ENCODE measurements at regions not wholly inside any gene's neighbourhood (a gene's known extent, or its start where the extent isn't known, plus 50 kb on each side); places are given as distances from the start of the nearest gene placed in this dataset.
"Not testable (repeated sequence)": the region's sequence is repeated elsewhere in the genome, so short reads cannot be mapped to it uniquely, and the experiment has no call there.

- no peak for DNase-seq
Measured at GRCh38 chr4:38442073-38442788, 221.8 kb upstream of the KLF3 start.

DNA sequence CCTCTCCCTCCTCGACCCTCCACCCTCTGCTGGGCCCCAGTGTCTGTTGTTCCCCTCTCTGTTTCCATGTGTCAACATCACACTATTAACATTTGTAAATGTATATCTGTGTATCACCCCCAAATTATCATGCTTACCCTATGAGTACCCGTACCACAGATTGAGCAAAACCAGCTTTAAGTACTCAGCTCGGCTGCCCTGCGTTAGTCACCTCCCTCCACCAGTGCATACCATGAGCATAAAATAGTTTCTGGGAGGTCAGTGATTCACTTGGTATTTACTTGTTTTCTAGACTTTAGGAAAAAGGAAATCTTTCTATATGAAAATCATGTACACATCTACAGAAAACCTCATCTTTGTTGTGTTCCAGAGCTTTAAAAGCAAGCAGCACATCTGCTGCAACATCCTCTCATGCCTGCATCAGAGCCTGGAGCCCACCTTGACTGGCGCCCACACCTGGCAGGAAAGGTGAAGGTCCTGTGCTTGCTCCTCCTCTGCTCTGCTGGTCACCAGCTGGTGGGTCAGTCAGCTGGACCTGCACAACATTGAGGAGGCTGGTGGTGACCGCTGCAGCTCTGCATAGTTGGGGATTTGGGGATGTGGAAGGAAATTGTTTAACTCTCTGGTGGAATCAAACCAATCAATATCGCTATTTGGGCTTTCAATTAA, 214.4 kb upstream of the KLF3 start:
- no peak for DNase-seq

DNA sequence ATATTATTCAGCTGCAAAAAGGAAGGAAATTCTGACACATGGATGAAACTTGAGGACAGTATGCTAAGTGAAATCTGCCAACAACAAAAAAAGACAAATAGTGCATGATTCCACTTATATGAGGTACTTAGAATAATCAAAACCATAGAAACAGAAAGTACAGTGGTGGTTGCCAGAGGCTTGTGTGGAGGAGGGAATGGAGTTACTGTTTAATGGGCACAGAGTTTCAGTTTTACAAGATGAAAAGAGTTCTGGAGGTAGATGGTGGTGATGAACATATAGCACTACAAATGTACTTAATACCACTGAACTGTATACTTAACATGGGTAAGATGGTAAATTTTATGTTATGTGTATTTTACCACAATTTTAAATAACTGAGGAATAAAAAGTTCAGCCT, 212.0 kb upstream of the KLF3 start:
- DNase-seq, result no peak

DNA sequence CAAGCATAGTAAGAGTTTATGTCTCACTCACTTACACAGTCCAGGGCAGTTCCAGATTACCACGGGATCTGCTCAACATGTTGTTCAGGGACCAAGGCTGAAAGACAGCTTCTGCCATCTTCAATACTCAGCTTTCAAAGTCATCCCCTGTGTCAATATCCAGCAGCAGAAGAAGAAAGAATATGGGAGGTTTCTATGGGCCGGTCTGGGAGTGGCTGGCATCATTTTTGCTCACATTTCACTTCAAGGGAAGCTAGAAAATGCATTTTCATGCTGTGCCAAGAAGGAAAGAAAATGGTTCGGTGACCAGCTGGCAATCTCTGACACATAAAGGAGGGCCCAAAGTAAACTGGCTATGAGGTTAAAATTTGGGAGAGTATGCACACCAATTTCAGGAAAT, 211.5 kb upstream of the KLF3 start:
- DNase-seq, result no peak

DNA sequence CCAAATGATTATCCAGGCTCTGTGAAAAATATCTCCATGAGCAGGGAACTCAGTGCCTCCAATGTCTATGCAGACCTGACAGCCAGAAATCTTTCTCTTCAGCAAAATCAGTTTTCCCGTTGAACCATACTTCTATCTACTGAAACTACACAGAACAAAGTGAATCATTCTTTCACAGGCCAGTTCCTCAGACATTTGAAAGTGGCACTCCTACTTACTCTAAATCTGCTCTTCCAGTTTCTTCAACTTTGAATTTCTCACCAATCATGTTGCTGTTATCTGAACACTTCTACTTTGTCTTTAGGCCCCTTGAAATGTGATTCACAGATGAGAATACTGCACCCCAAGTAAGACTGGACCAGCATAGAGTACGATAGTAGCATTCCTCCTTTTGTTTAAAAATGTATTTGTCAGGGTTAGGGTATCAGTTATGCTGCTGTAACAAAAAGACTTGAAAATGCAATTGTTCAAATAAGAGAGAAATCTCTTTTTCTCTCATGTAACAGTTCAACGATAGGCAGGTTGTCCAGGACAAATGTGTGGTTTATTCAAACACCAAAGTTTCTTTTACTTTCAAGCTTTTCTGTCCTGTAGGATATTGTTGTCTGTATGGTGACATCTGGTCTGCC, 210.6 kb upstream of the KLF3 start:
- no peak for DNase-seq

- DNase-seq, result no peak
Measured at GRCh38 chr4:38454284-38454683, 209.7 kb upstream of the KLF3 start.

GRCh38 chr4:38455092-38455862, 208.7 kb upstream of the KLF3 start:
- no peak for DNase-seq

- DNase-seq, result no peak
Measured at GRCh38 chr4:38456096-38456495, 207.9 kb upstream of the KLF3 start.

- DNase-seq, result no peak
Measured at GRCh38 chr4:38461342-38461741, 202.7 kb upstream of the KLF3 start.

- DNase-seq, result no peak
Measured at GRCh38 chr4:38462367-38463055, 201.5 kb upstream of the KLF3 start.

DNA sequence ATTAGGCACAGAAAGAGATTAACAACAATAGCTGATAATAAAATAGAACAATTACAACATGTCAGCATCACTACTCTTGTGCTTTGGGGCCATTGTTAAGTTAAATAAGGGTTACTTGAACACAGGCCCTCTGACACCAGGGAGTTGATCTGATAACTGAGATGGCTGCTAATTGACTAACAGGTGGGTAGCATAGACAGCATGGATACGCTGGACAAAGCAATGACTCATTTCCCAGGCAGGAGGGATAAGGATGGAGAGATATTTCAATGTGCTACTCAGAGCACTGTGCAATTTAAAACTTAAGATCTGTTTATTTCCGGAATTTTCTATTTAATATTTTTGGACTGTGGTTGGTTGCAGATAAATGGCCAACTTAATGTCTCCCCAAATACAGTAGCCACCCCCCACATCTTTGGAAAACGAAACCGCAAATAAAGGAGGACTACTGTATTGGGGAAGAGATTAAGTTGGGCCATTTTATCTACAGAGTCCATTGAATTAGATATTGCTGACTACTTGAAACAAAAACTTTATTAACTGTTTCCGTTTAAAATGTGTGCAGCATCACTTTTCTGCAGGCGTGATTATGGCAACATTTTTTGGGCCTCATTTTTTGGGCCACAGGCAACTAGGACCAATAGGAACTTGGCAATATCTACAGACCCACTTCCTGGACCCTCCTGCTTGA, 200.6 kb upstream of the KLF3 start:
- no peak for DNase-seq

DNA sequence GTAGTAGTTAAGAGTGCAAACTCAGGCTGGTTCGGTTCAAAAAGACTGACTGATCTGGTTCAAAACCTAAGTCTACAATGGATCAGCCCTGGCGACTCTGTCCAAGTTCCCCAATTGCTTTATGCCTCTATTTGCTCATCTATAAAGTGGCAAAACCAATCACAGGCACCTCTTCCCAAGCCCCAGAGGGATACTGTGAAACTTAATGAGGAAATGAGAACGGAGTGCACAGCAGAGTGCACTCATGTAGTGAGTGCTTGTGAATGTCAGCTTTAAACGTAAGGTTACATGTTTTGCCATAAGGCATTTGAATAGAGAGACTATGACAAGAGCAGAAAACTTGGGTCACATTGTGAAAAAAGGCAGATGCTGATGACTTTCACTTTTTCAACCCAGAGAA, 199.7 kb upstream of the KLF3 start:
- no peak for DNase-seq

DNA sequence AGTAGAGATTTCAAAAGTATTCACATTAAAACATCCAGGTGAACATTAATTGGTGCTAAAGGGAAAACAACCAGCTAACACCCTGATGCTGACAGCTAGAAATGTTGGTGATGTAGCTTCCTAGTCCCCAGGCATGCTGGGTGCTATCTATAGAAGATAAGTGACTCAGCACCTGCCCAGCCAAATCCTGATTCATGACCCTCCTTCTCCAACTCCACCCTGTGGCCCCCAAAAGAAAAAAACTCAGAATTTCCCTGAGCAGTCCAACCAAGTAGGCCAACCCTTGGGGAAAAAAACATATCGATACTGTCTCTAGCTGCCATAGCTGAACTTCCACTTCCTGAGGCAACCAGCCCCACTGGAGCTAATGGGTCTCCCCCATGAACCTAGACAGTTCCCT, 197.6 kb upstream of the KLF3 start:
- no peak for DNase-seq

DNA sequence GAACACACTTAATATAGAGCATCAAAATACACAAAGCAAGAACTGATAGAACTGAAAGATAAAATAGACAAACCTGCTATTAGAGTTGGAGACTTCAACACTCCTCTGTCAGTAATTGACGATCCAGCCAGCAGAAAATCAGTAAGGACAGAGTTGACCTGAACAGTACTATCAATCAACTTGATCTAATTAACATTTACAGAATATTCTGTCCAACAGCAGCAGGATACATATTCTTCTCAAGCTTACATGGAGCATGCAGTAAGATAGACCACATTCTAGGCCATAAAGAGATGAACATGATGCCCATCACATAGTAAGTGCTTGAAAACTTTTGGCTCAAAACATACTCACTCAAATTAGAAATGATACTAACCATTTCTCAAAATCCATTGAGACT, 196.7 kb upstream of the KLF3 start:
- no peak for DNase-seq

GRCh38 chr4:38468339-38468866, 195.6 kb upstream of the KLF3 start:
- DNase-seq, result no peak

GRCh38 chr4:38469410-38469809, 194.6 kb upstream of the KLF3 start:
- DNase-seq, result no peak

- no peak for DNase-seq
Measured at GRCh38 chr4:38470735-38471262, 193.2 kb upstream of the KLF3 start.

DNA sequence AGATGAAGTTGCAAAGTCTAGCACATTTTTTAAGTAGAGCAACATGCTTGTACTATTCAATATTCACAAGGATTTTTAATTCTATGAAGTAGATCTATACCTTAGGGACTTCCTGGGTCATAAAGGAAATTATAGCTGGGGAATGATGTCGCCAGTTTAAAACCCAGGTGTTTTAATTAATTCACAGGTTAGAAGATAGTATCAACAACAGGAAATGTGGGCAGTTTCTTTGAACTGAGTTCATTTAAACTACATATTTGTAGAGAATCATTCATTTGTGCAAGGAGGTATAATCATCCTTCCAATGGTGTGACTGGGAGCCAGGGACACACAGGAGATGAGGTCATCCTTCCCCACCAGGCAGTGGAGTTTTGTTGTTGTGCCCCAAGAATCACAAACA, 181.3 kb upstream of the KLF3 start:
- DNase-seq, result no peak

DNA sequence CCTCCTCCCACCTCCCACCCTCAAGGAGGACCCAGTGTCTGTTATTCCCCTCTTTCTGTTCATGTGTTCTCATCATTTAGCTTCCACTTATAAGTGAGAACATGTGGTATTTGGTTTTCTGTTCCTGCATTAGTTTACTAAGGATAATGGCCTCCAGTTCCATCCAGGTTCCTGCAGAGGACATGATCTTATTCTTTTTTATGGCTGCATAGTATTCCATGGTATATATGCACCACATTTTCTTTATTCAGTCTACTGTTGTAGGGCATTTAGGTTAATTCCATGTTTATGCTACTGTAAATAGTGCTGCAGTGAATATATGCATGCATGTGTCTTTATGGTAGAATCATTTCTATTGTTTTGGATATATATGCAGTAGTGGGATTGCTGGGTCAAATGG, 180.4 kb upstream of the KLF3 start:
- DNase-seq, result not testable (repeated sequence)

DNA sequence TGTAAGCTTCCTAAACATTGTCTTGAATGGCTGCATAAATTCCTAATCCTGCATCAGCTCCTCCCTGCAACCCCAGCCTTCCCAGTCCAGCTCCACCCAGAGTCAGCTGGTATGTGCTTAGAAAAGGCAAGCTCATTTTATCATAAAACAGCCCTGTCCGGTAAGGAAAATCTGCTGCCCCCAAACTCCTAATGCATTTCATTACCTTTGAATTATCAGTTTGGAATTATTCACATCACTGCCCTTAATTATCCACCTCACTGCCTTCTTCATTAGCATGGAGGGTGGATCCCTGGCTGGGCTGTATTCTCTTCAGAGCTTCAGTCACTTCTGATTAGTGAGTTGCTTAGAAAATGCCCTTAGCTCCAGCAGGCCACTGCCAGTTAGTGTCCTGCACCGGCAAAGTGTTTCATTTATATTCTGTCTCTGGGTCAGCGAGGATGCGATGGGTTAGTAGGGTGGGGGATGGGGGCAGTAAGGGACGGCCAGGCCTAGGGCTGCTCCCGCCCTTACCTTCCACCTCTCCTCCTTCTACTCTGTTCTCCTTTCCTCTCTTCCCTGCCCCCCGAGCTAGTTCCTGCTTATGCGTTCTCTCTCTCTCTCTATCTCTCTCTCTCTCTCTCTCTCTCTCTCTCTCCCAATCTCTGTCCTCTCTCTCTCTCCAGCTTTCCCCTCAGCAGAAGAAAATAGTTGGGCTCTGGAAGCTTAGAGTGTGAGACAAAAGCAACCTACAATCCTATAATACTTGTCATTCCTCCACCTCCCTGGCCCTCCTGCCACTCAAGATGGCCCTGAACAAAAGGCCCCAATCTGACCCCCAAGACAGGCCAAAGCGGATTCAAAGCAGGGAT, 174.8 kb upstream of the KLF3 start:
- DNase-seq, result no peak

All from NCI-H1417 treated with DMSO at 0.1 percent for 48 hours (cell line).